ENCODE measurements at regions not wholly inside any gene's neighbourhood (a gene's known extent, or its start where the extent isn't known, plus 50 kb on each side); places are given as distances from the start of the nearest gene placed in this dataset.

DNA sequence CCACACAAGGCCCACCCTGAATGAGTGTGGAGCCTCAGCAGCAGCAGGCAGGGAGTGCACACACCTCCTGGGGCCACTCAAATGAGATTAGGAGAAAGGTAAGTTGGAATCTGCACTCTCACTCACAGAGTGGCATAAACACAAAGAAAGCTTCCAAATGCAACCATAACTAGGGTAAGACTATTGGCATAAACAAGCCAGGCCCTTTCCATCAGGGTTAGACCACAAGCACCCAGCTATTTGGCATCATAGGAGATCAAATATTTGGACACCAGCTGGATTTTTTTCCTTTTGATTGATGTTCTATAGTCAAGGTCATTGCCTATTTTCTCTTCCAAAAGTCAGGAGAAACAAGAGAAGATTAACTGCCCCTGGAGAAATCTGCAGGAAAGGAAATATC is 471.5 kb downstream of the TXNL1 start:
- BruUV-seq (replicated peaks) = no TSS peak
- Histone ChIP-seq H3K18ac (ENCODE audit: low read depth, low read length) (peak overlapping the region; percentile 84), H3K27me3 (ENCODE audit: control insufficient read depth, insufficient read depth, low read length) (no peaks in the 10 kb centered on the region), H4K20me1 (ENCODE audit: insufficient read depth, low read length) (no peaks in the 10 kb centered on the region), H2AK5ac (ENCODE audit: low read depth, low read length) (peak overlapping the region; percentile 97), H3K79me1 (ENCODE audit: low read depth in 1 of 2, low read length in 2 of 2) (0 out of 4 replicates have a peak, but pooled peaks cover 0 to 3% of the 10 kb centered on the region in 2 experiments), H2AFZ (replicated peaks; ENCODE audit: low read length, poor library complexity) (peak overlapping the region; percentile 3), H3K9me3 (ENCODE audit: control insufficient read depth, insufficient read depth, low read length) (no peaks in the 10 kb centered on the region), H3K9ac (ENCODE audit: low read depth, low read length) (no peak overlapping the region), H4K5ac (ENCODE audit: low read depth, low read length) (peak overlapping the region; percentile 86), H3K23ac (ENCODE audit: low read depth, low read length) (peak overlapping the region; percentile 50), H3K36me3 (ENCODE audit: control insufficient read depth, insufficient read depth, low read length) (no peaks in the 10 kb centered on the region), H3K4ac (ENCODE audit: low read depth, low read length) (peak overlapping the region; percentile 96), H3K4me3 (ENCODE audit: insufficient read depth, low read depth, low read length) (no peak overlapping the region), H3K27ac (ENCODE audit: insufficient read depth, low read length) (peak overlapping the region; percentile 84), H3K9me1 (ENCODE audit: insufficient read depth, low read length) (peaks cover 18% of the 10 kb centered on the region), H2BK15ac (ENCODE audit: low read depth, low read length) (peak overlapping the region; percentile 97), H4K91ac (ENCODE audit: insufficient read depth, low read depth, low read length) (peak overlapping the region; percentile 96), H2BK120ac (ENCODE audit: low read depth, low read length) (peak overlapping the region; percentile 96), H2AK9ac (replicated peaks; ENCODE audit: low read depth, low read length, poor library complexity) (peak overlapping the region; percentile 17), H3K56ac (ENCODE audit: extremely low read depth, insufficient read depth, low read length) (peak overlapping the region; percentile 61), H3K4me2 (ENCODE audit: low read depth, low read length) (no peak overlapping the region; the same call in 1 of the 2 replicates), H2BK20ac (ENCODE audit: low read depth, low read length) (peak overlapping the region; percentile 95), H3K14ac (replicated peaks; ENCODE audit: low read depth, low read length) (peak overlapping the region; percentile 93), H4K8ac (ENCODE audit: low read depth in 2 of 2, low read length in 2 of 2) (peak overlapping the region; percentile 83 to 93), H3K4me1 (ENCODE audit: control insufficient read depth, insufficient read depth, low read length) (peaks cover 24% of the 10 kb centered on the region), H2BK5ac (ENCODE audit: low read depth, low read length, poor library complexity, severe bottlenecking) (peak overlapping the region; percentile 99)
- ATAC-seq (ENCODE audit: low read depth) (no peak), DNase-seq (no peak)
- dilution Hi-C loops (cut with HindIII; ENCODE audit: low sequenced_read_pairs, unreplicated experiment) = no loop called here
- ChIA-PET POLR2A (ENCODE audit: unreplicated experiment) (no interaction called here), CTCF (no interaction called here)
- in situ Hi-C loops (cut with MboI; ENCODE audit: low sequenced_read_pairs) = no loop called here
- intact Hi-C loops (cut with micrococcal nuclease) = loop anchor here (5.0 to 10.0 kb wide), 2 partner anchors 80 to 408 kb away; no protein-coding TSS in a partner anchor
- TF ChIP-seq, protein P1, sequence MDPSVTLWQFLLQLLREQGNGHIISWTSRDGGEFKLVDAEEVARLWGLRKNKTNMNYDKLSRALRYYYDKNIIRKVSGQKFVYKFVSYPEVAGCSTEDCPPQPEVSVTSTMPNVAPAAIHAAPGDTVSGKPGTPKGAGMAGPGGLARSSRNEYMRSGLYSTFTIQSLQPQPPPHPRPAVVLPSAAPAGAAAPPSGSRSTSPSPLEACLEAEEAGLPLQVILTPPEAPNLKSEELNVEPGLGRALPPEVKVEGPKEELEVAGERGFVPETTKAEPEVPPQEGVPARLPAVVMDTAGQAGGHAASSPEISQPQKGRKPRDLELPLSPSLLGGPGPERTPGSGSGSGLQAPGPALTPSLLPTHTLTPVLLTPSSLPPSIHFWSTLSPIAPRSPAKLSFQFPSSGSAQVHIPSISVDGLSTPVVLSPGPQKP (IDR thresholded peaks at IDR 0.05; ENCODE audit: borderline replicate concordance, low read depth, low read length) = no peak
- TF ChIP-seq FOS (IDR thresholded peaks at IDR 0.05; ENCODE audit: low read depth, low read length) = no peak
- TF ChIP-seq NFE2L2 (IDR thresholded peaks at IDR 0.05; ENCODE audit: low read depth, low read length) = no peak
- no peak for TF ChIP-seq CEBPB (IDR thresholded peaks at IDR 0.05; ENCODE audit: low read depth, low read length)
- TF ChIP-seq RAD21 (IDR thresholded peaks at IDR 0.05; ENCODE audit: low read length) = no peak
- TF ChIP-seq, protein P2, sequence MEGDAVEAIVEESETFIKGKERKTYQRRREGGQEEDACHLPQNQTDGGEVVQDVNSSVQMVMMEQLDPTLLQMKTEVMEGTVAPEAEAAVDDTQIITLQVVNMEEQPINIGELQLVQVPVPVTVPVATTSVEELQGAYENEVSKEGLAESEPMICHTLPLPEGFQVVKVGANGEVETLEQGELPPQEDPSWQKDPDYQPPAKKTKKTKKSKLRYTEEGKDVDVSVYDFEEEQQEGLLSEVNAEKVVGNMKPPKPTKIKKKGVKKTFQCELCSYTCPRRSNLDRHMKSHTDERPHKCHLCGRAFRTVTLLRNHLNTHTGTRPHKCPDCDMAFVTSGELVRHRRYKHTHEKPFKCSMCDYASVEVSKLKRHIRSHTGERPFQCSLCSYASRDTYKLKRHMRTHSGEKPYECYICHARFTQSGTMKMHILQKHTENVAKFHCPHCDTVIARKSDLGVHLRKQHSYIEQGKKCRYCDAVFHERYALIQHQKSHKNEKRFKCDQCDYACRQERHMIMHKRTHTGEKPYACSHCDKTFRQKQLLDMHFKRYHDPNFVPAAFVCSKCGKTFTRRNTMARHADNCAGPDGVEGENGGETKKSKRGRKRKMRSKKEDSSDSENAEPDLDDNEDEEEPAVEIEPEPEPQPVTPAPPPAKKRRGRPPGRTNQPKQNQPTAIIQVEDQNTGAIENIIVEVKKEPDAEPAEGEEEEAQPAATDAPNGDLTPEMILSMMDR (conservative IDR thresholded peaks at IDR 0.05; ENCODE audit: low read depth, low read length) = no peak
- no peak for TF ChIP-seq BHLHE40 (IDR thresholded peaks at IDR 0.05; ENCODE audit: low read depth, low read length)
- no peak for TF ChIP-seq RCOR1 (IDR thresholded peaks at IDR 0.05; ENCODE audit: insufficient replicate concordance, low read length)
- no peak for TF ChIP-seq RFX5 (IDR thresholded peaks at IDR 0.05; ENCODE audit: low read depth, low read length)
- TF ChIP-seq, protein P3, sequence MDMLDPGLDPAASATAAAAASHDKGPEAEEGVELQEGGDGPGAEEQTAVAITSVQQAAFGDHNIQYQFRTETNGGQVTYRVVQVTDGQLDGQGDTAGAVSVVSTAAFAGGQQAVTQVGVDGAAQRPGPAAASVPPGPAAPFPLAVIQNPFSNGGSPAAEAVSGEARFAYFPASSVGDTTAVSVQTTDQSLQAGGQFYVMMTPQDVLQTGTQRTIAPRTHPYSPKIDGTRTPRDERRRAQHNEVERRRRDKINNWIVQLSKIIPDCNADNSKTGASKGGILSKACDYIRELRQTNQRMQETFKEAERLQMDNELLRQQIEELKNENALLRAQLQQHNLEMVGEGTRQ (IDR thresholded peaks at IDR 0.05; ENCODE audit: low read depth, low read length) = no peak
- no peak for TF ChIP-seq MXI1 (IDR thresholded peaks at IDR 0.05; ENCODE audit: borderline replicate concordance, low read depth, low read length)
- no peak for TF ChIP-seq MAFK (IDR thresholded peaks at IDR 0.05; ENCODE audit: low read depth, low read length)
- no peak for TF ChIP-seq SMC3 (IDR thresholded peaks at IDR 0.05; ENCODE audit: low read depth, low read length)
- no peak for TF ChIP-seq MAZ (IDR thresholded peaks at IDR 0.05; ENCODE audit: borderline replicate concordance, low read depth, low read length)

All from IMR-90 (cell line).